CD4-positive, alpha-beta memory T cell (primary cell): ENCODE measurements at regions not wholly inside any gene's neighbourhood (a gene's known extent, or its start where the extent isn't known, plus 50 kb on each side); places are given as distances from the start of the nearest gene placed in this dataset.

Source experiments
- CTCF ChIA-PET: fragments of 350-600 bp; sonication (Branson Sonifier 250); formaldehyde crosslinking; loops from one replicate; lab custom pipeline; 2021; ENCODE audit warnings: inconsistent platforms; ENCODE audit not compliant: partially characterized antibody; lab: Charles Lee
- POLR2A ChIA-PET: fragments of 350-600 bp; sonication (Branson Sonifier 250); formaldehyde crosslinking; loops from one replicate; lab custom pipeline; 2021; ENCODE audit not compliant: partially characterized antibody; lab: Charles Lee
- DNase-seq, 5 donors: peaks; one replicate each; pipeline versions ENCODE4 v3.0.0 to v3.0.0-alpha.2; 2020 to 2022; ENCODE audit warnings: mixed read lengths in 1 of 5
- H3K27ac ChIP-seq: one replicate; pipeline ENCODE4 v1.7.0; 2013; ENCODE audit warnings: low read depth, low read length
- H3K27me3 ChIP-seq: 2 replicates; pipeline ENCODE4 v1.7.0; 2013; ENCODE audit warnings: mild to moderate bottlenecking, low read length, moderate library complexity; ENCODE audit not compliant: insufficient read depth
- H3K36me3 ChIP-seq: 2 replicates; pipeline ENCODE4 v1.7.0; 2013; ENCODE audit warnings: mild to moderate bottlenecking, low read length, moderate library complexity; ENCODE audit not compliant: insufficient read depth
- H3K4me1 ChIP-seq: 2 replicates; pipeline ENCODE4 v1.7.0; 2013; ENCODE audit warnings: mild to moderate bottlenecking, low read length, moderate library complexity; ENCODE audit not compliant: insufficient read depth
- H3K4me3 ChIP-seq, 2 donors: one replicate each; pipeline ENCODE4 v1.7.0; 2013; ENCODE audit warnings: low read length in 2 of 2, mild to moderate bottlenecking in 1 of 2
- H3K9me3 ChIP-seq, 2 donors: one replicate each; pipeline ENCODE4 v1.7.0; 2013; ENCODE audit warnings: low read length in 2 of 2, control low read depth in 1 of 2; ENCODE audit not compliant: control insufficient read depth in 1 of 2
- H3K27ac Mint-ChIP-seq, 7 donors: one replicate each; pipeline ENCODE4 v1.8.0; 2020 to 2021; ENCODE audit warnings: mixed read lengths in 7 of 7, mild to moderate bottlenecking in 6 of 7, inconsistent platforms in 3 of 7, moderate library complexity in 3 of 7
- H3K27me3 Mint-ChIP-seq, 2 donors: one replicate each; pipeline ENCODE4 v1.8.0; 2020 to 2021; ENCODE audit warnings: mixed read lengths in 2 of 2
- H3K36me3 Mint-ChIP-seq, 2 donors: one replicate each; pipeline ENCODE4 v1.8.0; 2020 to 2021; ENCODE audit warnings: mixed read lengths in 2 of 2, inconsistent platforms in 1 of 2, mild to moderate bottlenecking in 1 of 2
- H3K4me1 Mint-ChIP-seq, 4 donors: one replicate each; pipeline ENCODE4 v1.8.0; 2020 to 2021; ENCODE audit warnings: mixed read lengths in 4 of 4, mild to moderate bottlenecking in 1 of 4
- H3K4me3 Mint-ChIP-seq, 8 donors: one replicate each; pipeline ENCODE4 v1.8.0; 2020 to 2021; ENCODE audit warnings: mixed read lengths in 8 of 8, mild to moderate bottlenecking in 7 of 8, moderate library complexity in 6 of 8, inconsistent platforms in 3 of 8
- H3K9me3 Mint-ChIP-seq, 8 donors: one replicate each; pipeline ENCODE4 v1.8.0; 2020 to 2021; ENCODE audit warnings: mixed read lengths in 8 of 8, mild to moderate bottlenecking in 5 of 8, inconsistent platforms in 3 of 8, moderate library complexity in 1 of 8
- intact Hi-C: fragments of 100-400 bp; cut with micrococcal nuclease; formaldehyde crosslinking; loops from one replicate; pipeline ENCODE4 v1.15.1; 2023

DNA sequence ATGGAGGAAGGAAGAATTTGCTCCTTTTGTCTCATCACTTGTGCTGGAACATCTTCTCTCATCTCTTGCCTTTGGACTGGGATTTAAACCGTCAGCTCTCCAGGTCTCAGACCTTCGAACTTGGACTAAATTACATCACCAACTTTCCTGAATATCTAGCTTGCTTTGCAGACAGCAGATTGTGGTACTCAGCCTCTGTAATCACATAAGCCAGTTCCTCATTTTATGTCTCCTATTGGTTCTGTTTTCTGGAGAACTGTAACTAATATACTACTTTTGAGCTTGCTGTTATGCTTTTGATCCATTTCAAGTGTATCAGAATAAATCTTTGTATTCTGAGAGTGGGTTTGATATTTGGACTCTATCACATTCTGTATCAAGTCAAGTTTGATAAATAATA lies 164.3 kb upstream of the VEPH1 start:
- no peaks in the 10 kb centered on the region for H3K4me1 Mint-ChIP-seq

DNA sequence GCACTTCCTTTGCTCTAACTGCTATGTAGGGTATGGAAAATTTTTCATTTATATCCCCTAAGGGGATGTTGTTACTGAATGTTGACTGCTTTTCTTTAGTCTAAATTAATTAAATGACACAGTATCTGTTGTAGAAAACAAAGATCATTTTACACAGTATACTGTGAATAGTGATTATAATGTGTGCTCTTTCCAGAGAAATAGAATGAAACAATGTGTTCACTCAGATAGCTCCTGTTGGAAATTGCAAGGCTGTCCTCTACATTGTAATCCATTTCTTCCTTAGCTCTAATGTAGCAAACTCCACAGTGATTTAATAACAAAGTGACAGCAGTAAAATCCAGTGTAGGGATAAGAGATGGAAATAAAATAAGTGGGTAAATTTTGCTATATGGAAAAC lies 159.0 kb upstream of the VEPH1 start:
- Histone ChIP-seq H3K27ac (no peak overlapping the region), H3K36me3 (no peaks in the 10 kb centered on the region), H3K4me3 (no peak overlapping the region), H3K4me1 (no peaks in the 10 kb centered on the region), H3K27me3 (peaks cover 3% of the 10 kb centered on the region), H3K9me3 (no peaks in the 10 kb centered on the region)
- no peak for DNase-seq
- Mint-ChIP-seq H3K36me3 (no peaks in the 10 kb centered on the region), H3K27me3 (peaks cover 0 to 1% of the 10 kb centered on the region in 2 donors), H3K27ac (no peak overlapping the region), H3K4me3 (no peak overlapping the region), H3K9me3 (no peaks in the 10 kb centered on the region), H3K4me1 (no peaks in the 10 kb centered on the region)
- ChIA-PET POLR2A (no interaction called here), CTCF (no interaction called here)
- intact Hi-C loops = no loop called here

More for the DNA sequence above, 164.3 kb upstream of the VEPH1 start:
- H3K9me3 Mint-ChIP-seq = no peaks in the 10 kb centered on the region
- H3K27me3 ChIP-seq = no peaks in the 10 kb centered on the region
- DNase-seq = no peak
- H3K4me1 ChIP-seq = no peaks in the 10 kb centered on the region
- no peak overlapping the region for H3K27ac ChIP-seq
- no peak overlapping the region for H3K27ac Mint-ChIP-seq
- H3K36me3 Mint-ChIP-seq = no peaks in the 10 kb centered on the region
- intact Hi-C loops = no loop called here
- H3K4me3 ChIP-seq = no peak overlapping the region
- H3K36me3 ChIP-seq = no peaks in the 10 kb centered on the region
- peaks cover 0 to 4% of the 10 kb centered on the region in 2 donors for H3K27me3 Mint-ChIP-seq
- CTCF ChIA-PET = no interaction called here
- H3K9me3 ChIP-seq = no peaks in the 10 kb centered on the region
- POLR2A ChIA-PET = no interaction called here
- no peak overlapping the region for H3K4me3 Mint-ChIP-seq

DNA sequence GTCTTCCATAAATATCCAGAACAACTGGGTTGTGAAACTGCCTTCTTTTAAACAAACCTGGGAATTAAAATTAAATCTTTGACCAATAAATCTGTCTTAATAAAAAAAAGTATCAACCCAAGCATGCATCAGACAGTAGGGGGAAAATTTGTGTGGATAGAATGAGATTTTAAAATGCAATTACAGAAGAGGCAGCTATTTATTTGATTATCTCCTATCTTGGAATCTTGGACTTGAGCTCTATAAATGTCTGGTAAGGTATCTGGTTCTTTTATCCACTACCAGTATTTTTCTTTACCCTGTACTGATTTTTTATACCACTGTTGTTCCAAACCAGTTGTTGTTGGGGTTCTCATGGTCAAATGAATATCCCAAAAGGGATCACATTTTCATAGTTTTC lies 157.6 kb upstream of the VEPH1 start:
- peaks cover 3% of the 10 kb centered on the region for H3K27me3 ChIP-seq
- no peaks in the 10 kb centered on the region for H3K36me3 ChIP-seq
- ChIA-PET POLR2A (no interaction called here), CTCF (no interaction called here)
- no peak for DNase-seq
- Mint-ChIP-seq H3K4me1 (no peaks in the 10 kb centered on the region), H3K36me3 (no peaks in the 10 kb centered on the region), H3K27ac (no peak overlapping the region), H3K9me3 (peaks cover 0 to 1% (median 0%) of the 10 kb centered on the region in 8 donors), H3K4me3 (no peak overlapping the region), H3K27me3 (peaks cover 0 to 1% of the 10 kb centered on the region in 2 donors)
- H3K4me1 ChIP-seq = no peaks in the 10 kb centered on the region
- no peak overlapping the region for H3K4me3 ChIP-seq
- intact Hi-C loops = no loop called here
- no peak overlapping the region for H3K27ac ChIP-seq
- H3K9me3 ChIP-seq = no peaks in the 10 kb centered on the region

DNA sequence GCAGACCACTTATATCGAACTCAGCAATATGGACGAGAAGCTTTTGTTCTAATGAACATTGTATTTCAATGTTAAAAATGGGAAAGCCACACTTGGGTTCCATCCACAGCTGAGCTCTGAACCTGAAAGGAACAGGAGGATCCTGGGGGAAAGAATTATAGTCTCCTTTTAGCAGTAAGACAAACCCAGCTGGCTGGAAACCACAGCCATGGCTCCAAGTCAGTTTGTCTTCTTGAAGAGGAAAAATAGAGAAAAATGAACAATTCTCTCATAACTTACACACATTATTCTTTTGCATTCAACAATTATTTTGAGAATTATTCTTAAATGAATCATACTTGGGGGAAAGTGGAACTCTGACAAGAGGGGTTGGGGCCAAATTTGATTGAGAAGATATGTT lies 149.2 kb upstream of the VEPH1 start:
- DNase-seq = no peak
- peaks cover 0 to 3% (median 0%) of the 10 kb centered on the region in 8 donors for H3K9me3 Mint-ChIP-seq
- Histone ChIP-seq H3K27ac (no peak overlapping the region), H3K9me3 (no peaks in the 10 kb centered on the region), H3K4me3 (no peak overlapping the region), H3K36me3 (no peaks in the 10 kb centered on the region), H3K4me1 (no peaks in the 10 kb centered on the region), H3K27me3 (no peaks in the 10 kb centered on the region)
- no peaks in the 10 kb centered on the region for H3K36me3 Mint-ChIP-seq
- CTCF ChIA-PET = no interaction called here
- POLR2A ChIA-PET = no interaction called here
- intact Hi-C loops = no loop called here
- H3K4me3 Mint-ChIP-seq = no peak overlapping the region
- H3K27ac Mint-ChIP-seq = no peak overlapping the region
- H3K27me3 Mint-ChIP-seq = no peaks in the 10 kb centered on the region
- H3K4me1 Mint-ChIP-seq = no peaks in the 10 kb centered on the region

DNA sequence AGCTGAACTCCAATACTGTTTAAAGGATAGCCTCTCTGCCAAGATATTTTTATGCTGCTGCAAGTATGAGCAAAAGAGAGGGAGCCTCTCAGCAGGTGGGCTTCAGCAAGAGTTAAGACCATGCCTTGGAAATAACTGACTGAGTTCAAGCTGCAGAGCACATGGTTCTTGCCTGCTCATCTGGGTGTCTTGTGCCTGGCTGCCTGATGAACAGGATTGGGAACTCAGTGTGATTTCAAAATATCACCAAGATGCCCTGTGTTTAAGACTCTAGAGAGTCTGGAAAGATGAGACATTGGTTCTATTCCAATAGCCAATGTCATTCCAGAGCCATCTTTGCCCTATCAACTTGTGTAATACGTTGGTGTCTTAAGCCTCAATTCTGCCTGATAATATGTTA lies 147.5 kb upstream of the VEPH1 start:
- H3K9me3 Mint-ChIP-seq = peaks cover 0 to under 1% (median 0%) of the 10 kb centered on the region in 8 donors
- H3K4me3 Mint-ChIP-seq = no peak overlapping the region
- intact Hi-C loops = no loop called here
- H3K4me3 ChIP-seq = no peak overlapping the region
- H3K27ac ChIP-seq = no peak overlapping the region
- ChIA-PET CTCF (no interaction called here), POLR2A (no interaction called here)
- H3K27me3 ChIP-seq = no peaks in the 10 kb centered on the region
- no peaks in the 10 kb centered on the region for H3K27me3 Mint-ChIP-seq
- H3K27ac Mint-ChIP-seq = no peak overlapping the region
- H3K36me3 Mint-ChIP-seq = no peaks in the 10 kb centered on the region
- no peaks in the 10 kb centered on the region for H3K4me1 Mint-ChIP-seq
- no peaks in the 10 kb centered on the region for H3K4me1 ChIP-seq
- no peaks in the 10 kb centered on the region for H3K9me3 ChIP-seq
- DNase-seq = no peak
- H3K36me3 ChIP-seq = no peaks in the 10 kb centered on the region

- no peaks in the 10 kb centered on the region for H3K27me3 Mint-ChIP-seq
- H3K4me3 Mint-ChIP-seq = no peak overlapping the region
- no peaks in the 10 kb centered on the region for H3K9me3 Mint-ChIP-seq
- no peak overlapping the region for H3K27ac Mint-ChIP-seq
- no peaks in the 10 kb centered on the region for H3K4me1 Mint-ChIP-seq
- Histone ChIP-seq H3K4me1 (no peaks in the 10 kb centered on the region), H3K4me3 (no peak overlapping the region), H3K9me3 (no peaks in the 10 kb centered on the region), H3K27ac (no peak overlapping the region), H3K27me3 (no peaks in the 10 kb centered on the region), H3K36me3 (no peaks in the 10 kb centered on the region)
- intact Hi-C loops = no loop called here
- ChIA-PET POLR2A (no interaction called here), CTCF (no interaction called here)
- no peak for DNase-seq
- no peaks in the 10 kb centered on the region for H3K36me3 Mint-ChIP-seq
These were observed 147.0 kb upstream of the VEPH1 start for GRCh38 chr3:157650172-157650571.

DNA sequence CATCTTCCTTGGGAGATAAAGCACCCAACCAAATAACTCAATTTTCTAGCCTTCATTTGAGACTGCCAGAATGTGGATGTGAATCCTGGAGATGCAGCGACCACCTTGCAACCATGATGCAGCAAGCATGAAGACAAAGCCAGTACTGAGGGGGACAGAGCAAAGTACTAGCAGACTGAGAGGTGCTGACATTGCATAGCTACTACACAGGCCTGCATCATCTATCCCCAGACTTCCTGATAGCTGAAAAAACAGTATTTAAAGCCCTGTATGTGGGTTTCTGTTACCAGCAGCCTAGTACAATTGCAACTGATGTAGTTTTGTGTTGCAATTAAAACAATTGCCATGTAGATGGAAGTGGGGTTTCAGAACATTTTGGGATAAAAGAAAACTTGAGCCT lies 146.3 kb upstream of the VEPH1 start:
- Histone ChIP-seq H3K27me3 (no peaks in the 10 kb centered on the region), H3K9me3 (no peaks in the 10 kb centered on the region), H3K27ac (no peak overlapping the region), H3K4me1 (no peaks in the 10 kb centered on the region), H3K4me3 (no peak overlapping the region), H3K36me3 (no peaks in the 10 kb centered on the region)
- ChIA-PET CTCF (no interaction called here), POLR2A (no interaction called here)
- DNase-seq = no peak
- H3K9me3 Mint-ChIP-seq = no peaks in the 10 kb centered on the region
- H3K27ac Mint-ChIP-seq = no peak overlapping the region
- H3K36me3 Mint-ChIP-seq = no peaks in the 10 kb centered on the region
- no peak overlapping the region for H3K4me3 Mint-ChIP-seq
- peaks cover 0 to 2% of the 10 kb centered on the region in 2 donors for H3K27me3 Mint-ChIP-seq
- H3K4me1 Mint-ChIP-seq = no peaks in the 10 kb centered on the region
- intact Hi-C loops = no loop called here

- CTCF ChIA-PET = interaction anchor here (0.6 to 1.4 kb wide), 2 partner anchors 40 to 739 kb away, joined by 3 to 4 read pairs; no protein-coding TSS in a partner anchor
- H3K4me1 ChIP-seq = no peaks in the 10 kb centered on the region
- no peak overlapping the region for H3K27ac Mint-ChIP-seq
- intact Hi-C loops = no loop called here
- no peak overlapping the region for H3K4me3 Mint-ChIP-seq
- no peaks in the 10 kb centered on the region for H3K4me1 Mint-ChIP-seq
- no peak for DNase-seq
- H3K4me3 ChIP-seq = no peak overlapping the region
- POLR2A ChIA-PET = no interaction called here
- no peaks in the 10 kb centered on the region for H3K9me3 Mint-ChIP-seq
- H3K36me3 Mint-ChIP-seq = no peaks in the 10 kb centered on the region
- peaks cover 0 to 4% of the 10 kb centered on the region in 2 donors for H3K27me3 Mint-ChIP-seq
- no peaks in the 10 kb centered on the region for H3K36me3 ChIP-seq
- H3K9me3 ChIP-seq = no peaks in the 10 kb centered on the region
- no peaks in the 10 kb centered on the region for H3K27me3 ChIP-seq
- H3K27ac ChIP-seq = no peak overlapping the region
These were observed 144.6 kb upstream of the VEPH1 start for GRCh38 chr3:157647820-157648219.
